HG03442 (cell line): ENCODE measurements at regions not wholly inside any gene's neighbourhood (a gene's known extent, or its start where the extent isn't known, plus 50 kb on each side); places are given as distances from the start of the nearest gene placed in this dataset.

Experiments used
- ATAC-seq: cut with Tn5 transposase; IDR thresholded peaks from one replicate; pipeline ENCODE4 v1.9.1; 2021; ENCODE audit warnings: mild to moderate bottlenecking, moderate library complexity; ENCODE audit not compliant: unreplicated experiment

DNA sequence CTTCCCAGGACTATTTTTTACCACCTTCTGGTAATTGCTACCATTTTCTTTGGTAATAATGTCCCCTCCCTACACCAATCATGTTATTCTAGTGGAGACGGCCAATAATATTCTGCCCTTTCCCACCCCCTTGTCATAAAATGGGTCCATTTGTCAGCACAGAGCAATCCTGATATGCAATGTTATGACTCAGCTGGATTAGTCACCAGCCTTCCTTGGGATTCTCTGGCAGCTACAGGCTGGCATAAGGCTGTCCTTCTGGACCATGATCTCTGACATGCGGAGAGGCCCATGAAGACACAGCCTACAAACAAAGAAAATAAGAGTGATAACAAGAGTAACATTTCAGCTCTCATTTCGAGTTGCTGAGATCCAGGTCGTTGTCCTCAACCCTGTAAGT lies 222.0 kb upstream of the CPNE8 start:
- ATAC-seq, result no peak

DNA sequence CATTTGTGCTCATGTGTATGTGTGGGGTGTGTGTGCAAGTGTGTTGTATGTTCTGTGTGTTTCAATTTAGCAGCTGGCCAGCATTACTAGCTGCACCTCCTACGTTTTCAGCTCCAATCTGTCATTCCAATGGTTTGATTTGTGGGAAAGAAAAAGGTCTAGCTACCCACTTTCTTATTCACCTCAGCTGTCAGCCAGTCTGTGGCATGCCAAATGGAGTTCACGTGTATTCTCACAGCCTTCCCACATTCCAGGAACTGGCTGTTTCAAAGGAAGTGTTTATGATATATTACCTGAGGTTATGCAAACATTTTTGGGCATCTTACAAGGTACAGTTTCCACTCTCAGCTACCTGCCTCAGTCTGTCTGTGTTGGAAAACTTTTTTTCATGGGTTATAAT lies 220.2 kb upstream of the CPNE8 start:
- no peak for ATAC-seq

DNA sequence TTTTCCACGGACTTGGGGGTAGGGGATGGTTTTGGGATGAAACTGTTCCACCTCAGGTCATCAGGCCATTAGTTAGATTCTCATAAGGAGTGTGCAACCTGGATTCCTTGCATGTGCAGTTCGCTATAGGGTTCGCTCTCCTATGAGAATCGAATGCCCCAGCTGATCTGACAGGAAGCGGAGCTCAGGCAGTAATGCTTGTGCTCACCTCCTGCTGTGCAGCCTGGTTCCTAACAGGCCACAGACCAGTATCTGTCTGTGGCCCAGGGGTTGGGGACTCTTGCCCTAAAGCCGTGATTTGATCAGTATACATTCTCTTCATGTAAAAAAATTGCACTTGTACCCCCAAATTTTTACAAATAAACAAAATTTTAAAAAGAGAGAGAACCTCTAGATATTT lies 219.4 kb upstream of the CPNE8 start:
- ATAC-seq, result no peak

DNA sequence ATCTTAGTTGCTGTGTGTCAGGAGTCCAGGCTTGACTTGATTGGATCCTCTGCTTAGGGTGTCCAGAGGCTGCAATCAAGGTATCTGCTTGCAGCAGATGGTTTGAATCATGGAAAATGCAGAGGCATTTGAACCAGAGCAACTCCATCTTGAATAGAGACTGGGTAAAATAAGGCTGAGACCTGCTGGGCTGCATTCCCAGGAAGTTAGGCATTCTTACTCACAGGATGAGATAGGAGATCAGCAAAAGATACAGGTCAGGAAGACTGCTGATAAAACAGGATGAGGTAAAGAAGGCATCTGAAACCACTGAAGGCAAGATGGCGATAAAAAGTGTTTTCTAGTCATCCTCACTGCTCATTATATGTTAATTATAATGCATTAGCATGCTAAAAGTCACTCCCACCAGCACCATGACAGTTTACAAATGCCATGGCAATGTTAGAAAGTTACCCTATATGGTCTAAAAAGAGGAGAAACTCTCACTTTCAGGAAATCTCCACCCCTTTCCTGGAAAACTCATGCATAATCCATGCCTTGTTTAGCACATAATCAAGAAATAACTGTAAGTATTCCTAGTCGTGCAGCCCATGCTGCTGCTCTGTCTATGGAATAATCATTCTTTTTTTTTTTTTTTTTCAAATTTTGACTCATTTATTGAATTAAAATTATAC lies 218.3 kb upstream of the CPNE8 start:
- no peak for ATAC-seq

DNA sequence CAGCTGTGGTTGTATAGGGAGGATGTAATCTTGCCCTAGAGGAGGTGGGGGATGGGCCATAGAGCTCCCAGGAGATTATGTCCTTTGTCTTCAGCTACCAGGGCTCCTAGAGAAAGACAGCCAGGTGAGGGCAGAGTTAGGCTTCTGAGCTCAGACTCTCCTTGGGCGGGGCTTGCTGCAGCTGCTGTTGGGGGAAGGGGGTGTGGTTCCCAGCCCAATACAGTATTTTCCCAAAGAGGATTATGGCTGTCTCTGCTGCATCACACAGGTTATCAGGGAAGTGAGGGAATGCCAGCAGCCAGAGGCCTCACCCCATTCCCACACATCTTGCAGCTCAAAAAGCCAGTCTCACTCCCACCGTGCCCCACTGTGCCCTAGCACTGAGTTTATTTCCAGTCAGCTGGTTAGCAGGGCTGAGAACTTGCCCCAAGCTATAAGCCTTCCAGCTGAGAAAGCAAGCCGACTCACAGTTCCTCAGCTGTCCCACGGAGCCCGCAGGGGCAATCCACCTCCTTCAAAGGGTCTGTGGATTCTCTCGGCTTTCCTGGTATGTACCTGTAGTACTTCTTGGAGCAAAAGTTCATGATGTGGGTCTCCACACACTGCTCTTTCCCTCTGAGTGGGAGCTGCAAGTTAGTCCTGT lies 217.3 kb upstream of the CPNE8 start:
- no peak for ATAC-seq

DNA sequence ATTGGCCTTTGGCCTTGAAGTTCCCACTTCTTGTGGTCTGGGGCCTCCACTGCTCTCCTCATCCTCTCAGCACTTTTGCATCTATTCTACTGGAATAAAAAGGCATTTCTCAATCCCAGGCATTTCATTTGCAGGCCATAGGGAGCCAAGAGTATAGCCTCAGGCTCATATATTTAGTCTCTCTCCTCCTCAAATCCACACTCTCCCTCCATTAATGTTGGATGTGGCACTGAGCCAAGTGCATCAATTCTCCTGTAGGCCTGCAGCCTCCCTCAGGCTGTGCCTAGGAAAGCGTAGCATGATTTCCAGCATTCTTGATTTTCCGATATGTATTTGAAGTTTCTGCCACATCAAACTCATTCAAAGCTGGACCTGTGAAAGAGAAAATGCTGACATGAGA lies 211.5 kb upstream of the CPNE8 start:
- no peak for ATAC-seq

DNA sequence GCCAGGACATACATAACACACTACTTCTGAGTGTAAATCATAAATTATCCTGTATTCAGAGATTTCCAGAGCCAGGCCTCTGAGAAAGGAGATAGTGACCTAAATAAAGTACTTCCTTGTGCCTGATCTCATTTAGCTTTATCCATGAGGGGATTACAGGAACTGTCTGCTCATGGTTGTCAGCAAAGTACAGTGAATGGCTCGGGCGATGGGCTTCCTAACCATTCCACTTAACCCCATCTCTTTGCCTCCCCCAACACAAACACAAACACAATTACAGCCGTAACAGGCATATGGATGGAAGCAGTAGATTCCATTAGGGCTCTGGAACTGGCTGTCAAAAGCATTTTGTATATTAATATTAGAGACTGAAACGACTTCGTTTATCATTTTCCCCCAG lies 206.7 kb upstream of the CPNE8 start:
- ATAC-seq, result no peak

DNA sequence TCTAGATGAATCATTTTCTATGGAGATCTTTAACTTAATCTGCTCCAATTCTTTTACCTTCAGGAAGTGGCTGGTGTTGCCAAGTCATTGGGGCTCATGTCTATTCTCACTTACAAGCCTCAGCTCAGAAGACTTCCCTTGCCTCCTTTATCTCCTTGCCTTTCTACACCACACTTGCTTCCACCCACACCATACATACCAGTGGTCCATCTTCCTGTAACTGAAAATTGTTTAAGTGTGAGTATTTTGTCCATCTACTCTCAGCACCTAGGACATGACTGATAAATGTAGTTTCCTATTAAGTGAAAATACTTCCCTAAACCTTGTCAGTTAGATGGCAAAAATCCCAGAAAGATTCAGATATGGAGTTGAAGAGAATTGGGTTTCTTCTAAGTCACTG lies 199.7 kb upstream of the CPNE8 start:
- no peak for ATAC-seq

DNA sequence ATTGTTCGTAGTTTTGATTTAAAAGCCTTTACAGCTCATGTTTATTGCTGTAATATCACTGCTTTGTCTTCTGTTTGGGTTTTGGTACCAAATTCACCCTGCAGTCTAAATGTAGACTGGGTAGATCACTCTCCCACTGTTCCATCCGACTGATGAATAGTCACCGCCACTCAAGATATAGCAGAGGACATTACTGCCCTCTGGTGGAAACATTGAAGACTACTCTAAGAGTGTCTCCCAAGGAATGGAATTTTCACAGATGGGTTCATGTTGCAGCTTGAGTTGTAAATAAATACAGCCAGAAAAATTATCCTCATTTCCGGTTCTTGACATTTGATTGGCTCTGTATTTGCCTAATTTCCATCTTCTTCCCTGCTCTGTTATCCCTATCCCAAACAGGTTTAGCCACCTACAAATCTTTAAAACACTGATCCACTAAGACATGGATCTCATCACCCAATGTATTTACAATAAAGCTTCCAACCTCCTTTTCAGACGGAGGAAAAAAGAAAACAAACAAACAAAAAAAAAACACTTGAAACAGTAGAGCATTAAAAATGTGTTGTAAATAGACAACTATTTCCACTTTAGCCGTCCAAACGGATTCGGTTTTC lies 198.3 kb upstream of the CPNE8 start:
- peak; percentile 98 for ATAC-seq

DNA sequence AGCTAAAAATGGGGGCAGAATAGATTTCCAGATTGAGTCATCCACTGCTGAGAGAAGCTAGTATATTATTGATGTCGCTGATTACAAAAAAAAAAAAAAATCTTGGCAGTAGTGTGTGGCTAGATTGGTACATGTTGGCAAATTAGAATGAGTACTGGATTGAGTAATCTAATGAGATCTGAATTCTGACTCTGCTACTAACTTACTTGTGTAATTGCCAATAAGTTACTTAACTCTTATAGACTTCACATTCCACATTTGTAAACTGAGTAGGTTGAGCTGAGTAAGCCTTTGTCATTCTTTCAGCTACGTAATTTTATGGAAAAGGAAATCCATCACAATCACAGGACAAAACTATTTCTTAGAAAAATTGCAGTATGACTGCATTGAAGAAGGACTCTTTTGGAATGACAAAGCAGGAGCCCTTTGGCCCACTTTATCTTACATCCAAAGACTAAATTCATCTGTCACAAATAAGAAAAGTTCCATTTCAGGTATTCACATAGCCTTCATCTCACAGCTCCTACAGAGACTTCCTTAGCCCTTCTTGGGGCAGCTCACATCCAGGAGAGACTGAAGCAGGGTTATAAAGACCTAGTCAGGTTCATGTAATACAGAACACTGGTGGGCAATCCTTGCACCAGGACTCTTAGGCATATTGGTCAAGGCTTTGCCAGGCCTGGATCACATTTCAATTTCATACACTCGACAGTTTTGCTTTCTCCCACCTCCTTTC lies 197.3 kb upstream of the CPNE8 start:
- no peak for ATAC-seq

DNA sequence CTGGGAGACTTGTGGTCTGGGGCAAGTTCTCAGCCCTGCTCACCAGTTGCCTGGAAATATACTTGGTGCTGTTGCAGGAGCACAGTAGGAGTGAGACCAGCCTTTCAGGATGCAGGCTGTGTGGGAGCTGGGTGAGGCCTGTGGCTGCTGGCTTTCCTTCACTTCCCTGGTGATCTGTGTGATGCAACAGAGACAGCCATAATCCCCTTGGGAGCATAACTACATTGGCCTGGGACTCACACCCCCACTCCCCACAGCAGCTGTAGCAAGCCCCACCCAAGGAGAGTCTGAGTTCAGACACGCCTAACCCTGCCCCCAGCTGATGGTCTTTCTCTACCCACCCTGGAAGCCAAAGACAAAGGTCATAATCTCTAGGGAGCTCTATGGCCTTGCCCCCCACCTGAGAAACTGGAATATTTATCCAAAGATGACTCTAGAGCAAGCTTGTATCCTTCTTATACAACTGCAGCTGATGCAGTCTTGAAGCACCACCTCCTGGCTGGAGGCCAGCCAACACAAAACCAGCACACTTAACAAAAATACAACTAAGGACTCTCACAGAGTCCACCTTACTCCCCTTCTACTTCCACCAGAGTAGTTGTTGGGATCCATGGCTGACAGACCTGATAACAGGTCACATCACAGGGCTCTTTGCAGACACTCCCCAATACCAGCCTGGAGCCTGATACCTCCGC lies 190.4 kb upstream of the CPNE8 start:
- ATAC-seq, result no peak

DNA sequence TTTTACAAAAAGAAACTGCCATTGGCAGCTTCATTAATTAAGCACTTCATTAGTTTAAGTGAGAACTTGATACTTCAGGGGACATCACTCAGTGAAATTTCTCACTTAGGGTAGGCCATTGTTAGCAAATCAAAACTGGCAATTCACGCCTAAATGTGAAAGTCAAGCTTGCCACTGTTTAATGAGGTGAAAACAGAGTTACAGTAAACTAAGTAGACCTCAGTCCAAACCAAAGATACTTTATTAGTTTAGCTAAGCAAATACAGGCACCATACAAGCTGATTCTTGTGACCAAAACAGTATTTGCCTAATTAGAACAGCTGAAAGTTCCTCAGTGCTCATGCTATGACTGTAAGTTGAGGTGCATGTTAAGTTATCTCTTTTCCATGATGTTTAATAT lies 176.5 kb upstream of the CPNE8 start:
- ATAC-seq, result no peak

DNA sequence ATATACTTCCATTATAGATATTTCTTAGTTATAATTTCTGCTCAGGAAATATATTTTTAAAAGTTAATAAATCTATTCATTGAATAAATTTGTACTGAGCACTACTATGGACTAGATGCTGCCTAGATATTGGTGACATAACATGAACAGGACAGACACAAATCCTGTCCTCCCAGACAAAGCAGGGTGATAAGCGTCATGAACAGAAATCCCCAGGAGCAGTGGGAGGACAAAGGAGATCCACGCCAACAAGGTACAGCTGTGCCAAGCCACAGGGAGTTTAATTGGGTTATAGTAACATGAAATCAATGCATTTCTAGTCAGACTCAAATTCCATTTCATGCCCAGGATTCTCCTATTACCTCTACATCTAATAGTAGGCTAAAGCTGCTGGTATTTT lies 171.8 kb upstream of the CPNE8 start:
- no peak for ATAC-seq

DNA sequence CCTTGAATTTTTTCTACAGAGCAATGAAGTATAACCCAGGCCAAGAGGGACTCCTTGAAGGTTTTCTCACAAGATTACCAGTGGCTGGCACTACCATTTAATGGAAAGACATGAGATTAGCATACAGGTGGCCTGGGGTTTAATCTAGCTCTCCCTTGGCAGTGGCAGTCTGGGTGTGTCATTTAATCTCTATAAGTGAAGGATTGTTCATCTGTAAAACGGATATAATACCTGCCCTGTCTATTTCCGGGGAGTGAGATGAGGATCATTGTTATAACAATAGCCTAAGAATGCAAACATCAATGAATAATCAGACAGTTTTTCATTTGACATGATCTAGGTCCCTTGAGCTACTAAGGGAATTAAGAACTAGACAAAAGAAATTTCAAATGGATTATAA lies 168.7 kb upstream of the CPNE8 start:
- no peak for ATAC-seq

DNA sequence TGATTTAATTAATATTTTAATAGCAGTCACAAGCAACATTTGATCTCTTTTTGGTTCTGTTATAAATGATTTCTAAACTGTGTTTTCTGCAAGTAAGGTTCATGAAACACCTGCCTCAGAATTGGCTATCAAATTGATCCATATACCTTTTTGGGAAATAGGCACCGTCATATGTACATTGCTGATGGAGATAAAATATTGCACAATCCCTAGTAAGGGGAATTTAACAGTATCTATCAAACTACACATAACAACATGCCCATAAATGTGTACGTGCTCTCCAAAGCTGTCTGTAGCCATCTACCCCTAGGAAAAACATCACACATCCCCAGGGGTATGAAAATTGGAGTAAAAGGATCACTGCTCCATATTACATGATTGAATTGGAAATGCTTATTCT lies 167.3 kb upstream of the CPNE8 start:
- no peak for ATAC-seq

DNA sequence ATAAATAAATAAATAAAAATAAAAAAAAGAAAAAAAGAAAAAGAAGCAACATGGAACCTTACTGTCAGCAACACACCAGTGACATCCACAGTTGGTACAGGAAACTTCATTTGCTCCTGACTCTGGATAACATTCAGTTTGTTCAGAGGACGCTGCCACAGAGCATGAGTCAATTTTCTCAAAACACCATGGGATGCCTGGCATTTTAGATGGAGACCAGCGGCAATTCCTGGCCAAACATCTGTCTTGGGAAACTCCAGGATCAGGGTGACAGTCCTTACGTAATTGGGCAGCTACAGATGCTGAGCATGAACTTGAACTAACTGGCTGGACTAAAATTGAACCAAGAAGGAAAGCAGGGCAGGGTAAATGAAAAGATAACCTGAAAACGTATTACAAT lies 166.2 kb upstream of the CPNE8 start:
- no peak for ATAC-seq

DNA sequence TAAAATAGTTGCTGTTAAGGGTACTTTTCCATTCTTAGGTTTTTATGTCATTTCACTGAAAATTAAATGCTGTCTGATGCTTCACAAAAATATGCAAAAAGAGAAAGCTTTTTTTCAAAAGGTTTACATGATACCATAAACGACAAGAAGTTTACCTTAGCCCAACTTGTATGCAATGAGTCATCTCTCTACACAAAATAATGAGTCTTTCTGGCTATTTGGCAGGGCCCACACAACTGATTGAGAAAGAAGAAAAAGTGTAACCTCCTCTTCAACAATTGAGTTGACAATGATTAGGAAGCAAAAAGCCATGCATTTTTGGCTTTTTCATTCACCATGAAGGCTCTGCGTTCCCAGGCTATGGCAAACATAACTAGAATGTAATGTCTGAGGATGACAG lies 165.4 kb upstream of the CPNE8 start:
- ATAC-seq, result no peak

DNA sequence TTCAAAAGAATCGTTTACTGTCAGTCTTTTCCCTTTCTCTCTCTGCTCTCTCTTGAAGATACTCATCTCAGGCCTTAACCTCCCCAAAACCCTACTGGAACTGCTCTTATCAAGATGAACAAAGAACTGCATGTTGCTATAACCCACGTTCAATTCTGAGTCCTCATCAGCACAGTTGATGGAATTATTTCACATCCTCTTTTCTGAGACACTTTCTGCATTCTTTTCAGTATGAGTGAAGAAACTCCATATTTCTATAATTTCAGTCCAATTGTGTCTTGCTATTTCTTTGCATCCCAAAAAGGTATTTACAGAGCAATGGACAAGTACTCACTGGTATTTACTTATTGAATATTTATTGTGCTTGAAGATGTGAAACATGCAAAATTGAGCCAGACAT lies 160.1 kb upstream of the CPNE8 start:
- no peak for ATAC-seq

DNA sequence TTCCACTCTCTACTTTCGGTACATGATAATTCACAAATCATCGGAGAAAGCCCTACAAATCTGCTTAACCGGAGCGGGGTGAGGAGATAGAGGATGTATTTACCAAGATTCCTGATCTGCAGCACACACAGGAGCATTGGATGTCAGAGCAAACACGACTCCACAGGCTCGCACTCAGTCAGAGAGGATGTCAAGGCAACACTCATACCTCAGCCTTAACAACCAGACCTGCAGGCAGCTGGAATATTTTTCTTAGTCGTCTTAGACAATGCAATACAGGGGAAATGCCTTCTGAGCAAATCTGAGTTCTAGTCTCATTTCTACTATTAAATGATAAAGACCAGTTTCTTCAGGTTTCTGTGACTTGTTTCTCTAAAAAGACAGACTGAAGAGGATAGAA lies 159.3 kb upstream of the CPNE8 start:
- no peak for ATAC-seq

DNA sequence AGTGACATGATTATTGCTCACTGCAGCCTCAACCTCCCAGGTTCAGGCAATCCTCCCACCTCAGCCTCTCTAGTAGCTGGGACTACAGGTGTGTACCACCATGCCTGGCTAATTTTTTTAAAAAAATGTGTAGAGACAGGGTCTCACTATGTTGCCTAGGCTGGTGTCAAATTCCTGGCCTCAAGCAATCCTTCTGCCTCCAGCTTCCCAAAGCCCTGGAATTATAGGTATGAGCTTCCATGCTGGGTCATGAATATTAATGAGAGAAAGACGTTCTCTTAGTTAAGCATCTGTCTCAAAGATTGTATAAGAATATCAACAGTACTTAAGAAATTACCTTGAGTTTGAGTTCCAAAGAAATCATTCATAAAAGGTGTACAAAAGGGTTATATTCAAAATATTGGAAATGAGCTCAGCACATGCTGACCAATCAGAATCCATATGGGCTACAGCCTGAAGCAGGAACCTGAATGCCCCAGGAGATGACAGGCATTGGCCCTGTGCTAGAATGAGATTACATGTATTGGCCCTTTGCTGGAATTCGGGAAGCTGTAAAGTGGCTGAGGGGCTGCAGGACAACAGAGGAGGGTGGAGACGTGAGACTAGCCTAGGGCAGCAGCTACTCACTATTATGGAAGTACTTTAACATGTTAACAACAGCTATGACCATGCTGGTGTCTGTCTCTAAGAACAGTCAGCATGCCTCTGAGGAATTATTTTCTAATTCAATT lies 157.0 kb upstream of the CPNE8 start:
- ATAC-seq, result no peak

DNA sequence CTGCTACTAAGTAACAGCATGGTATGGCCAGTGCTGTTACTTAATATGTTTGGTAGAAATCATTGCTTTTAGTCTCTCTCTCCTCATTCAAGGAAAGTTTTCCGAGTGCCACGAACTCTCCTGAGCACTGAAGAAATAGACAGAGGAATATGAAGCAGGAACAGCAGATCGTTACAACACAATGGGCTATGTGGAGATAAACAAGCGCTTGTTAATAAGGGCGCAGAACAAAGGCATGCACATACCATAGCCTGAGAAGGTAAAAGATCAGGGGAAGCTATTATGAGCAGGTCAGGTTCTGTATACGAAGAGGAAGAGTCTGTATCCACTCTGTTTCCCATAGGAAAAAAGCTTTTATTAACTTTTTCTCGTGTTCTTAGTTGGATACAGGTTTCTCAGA lies 156.2 kb upstream of the CPNE8 start:
- no peak for ATAC-seq
